ENCODE measurements at regions not wholly inside any gene's neighbourhood (a gene's known extent, or its start where the extent isn't known, plus 50 kb on each side); places are given as distances from the start of the nearest gene placed in this dataset.

- no peak overlapping the region for H2AFZ ChIP-seq
- no peaks in the 10 kb centered on the region for H3K9me3 ChIP-seq (ENCODE audit: low read depth)
- no peaks in the 10 kb centered on the region for H3K27me3 ChIP-seq
- no peak overlapping the region for H3K4me2 ChIP-seq
- no peaks in the 10 kb centered on the region for H3K4me1 ChIP-seq (ENCODE audit: insufficient read depth)
- H3K79me2 ChIP-seq, result no peaks in the 10 kb centered on the region
- peak overlapping the region; percentile 59 for H3K27ac ChIP-seq
- no peak for TF ChIP-seq CTCF (IDR thresholded peaks at IDR 0.05; ENCODE audit: poor library complexity)
- no peak for TF ChIP-seq EZH2 (IDR thresholded peaks at IDR 0.05; ENCODE audit: borderline replicate concordance)
- TF ChIP-seq EZH2phosphoT487 (IDR thresholded peaks at IDR 0.05; ENCODE audit: low read depth, severe bottlenecking, unreplicated experiment), result no peak
- no peaks in the 10 kb centered on the region for H4K20me1 ChIP-seq (ENCODE audit: insufficient read depth, poor library complexity, severe bottlenecking)
- no peak for DNase-seq (ENCODE audit: low spot score)
- no peaks in the 10 kb centered on the region for H3K36me3 ChIP-seq (replicated peaks; ENCODE audit: insufficient read depth, low read depth)
- no peak overlapping the region for H3K4me3 ChIP-seq
- H3K9me2 ChIP-seq (replicated peaks; ENCODE audit: insufficient read depth), result no peaks in the 10 kb centered on the region
- WGBS (ENCODE audit: low lambda C conversion rate, missing lambda C conversion rate), result 78% methylated on average over 3 of the region's 3 CpGs
Observed at GRCh38 chr14:32022938-32023466, 54.1 kb upstream of the ARHGAP5 start.

DNA sequence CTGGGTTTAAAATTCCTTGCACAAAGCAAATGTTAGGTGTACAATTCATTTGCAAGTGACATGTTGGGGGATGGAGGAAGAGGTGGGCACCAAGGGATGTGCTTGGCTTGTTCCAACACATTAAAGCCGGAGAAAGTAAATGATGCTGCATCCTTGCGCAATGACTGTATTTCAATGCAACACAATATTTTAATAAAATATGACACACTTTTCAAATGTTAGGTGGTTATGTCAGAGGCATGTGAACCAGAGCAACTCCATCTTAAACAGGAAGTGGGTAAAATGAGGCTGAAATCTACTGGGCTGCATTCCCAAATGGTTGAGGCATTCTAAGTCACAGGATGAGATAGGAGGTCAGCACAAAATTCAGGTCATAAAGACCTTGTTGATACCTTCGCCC, 53.6 kb upstream of the ARHGAP5 start:
- Histone ChIP-seq H3K27ac (peak overlapping the region; percentile 59), H3K9me2 (replicated peaks; ENCODE audit: insufficient read depth) (no peaks in the 10 kb centered on the region), H3K27me3 (no peaks in the 10 kb centered on the region), H3K9me3 (ENCODE audit: low read depth) (no peaks in the 10 kb centered on the region), H3K36me3 (replicated peaks; ENCODE audit: insufficient read depth, low read depth) (no peaks in the 10 kb centered on the region), H3K79me2 (no peaks in the 10 kb centered on the region), H4K20me1 (ENCODE audit: insufficient read depth, poor library complexity, severe bottlenecking) (no peaks in the 10 kb centered on the region), H2AFZ (no peak overlapping the region), H3K4me2 (no peak overlapping the region), H3K4me3 (no peak overlapping the region), H3K4me1 (ENCODE audit: insufficient read depth) (no peaks in the 10 kb centered on the region)
- WGBS (ENCODE audit: low lambda C conversion rate, missing lambda C conversion rate), result 97% methylated on average over 3 of the region's 3 CpGs
- no peak for DNase-seq (ENCODE audit: low spot score)
- TF ChIP-seq CTCF (IDR thresholded peaks at IDR 0.05; ENCODE audit: poor library complexity), result no peak
- no peak for TF ChIP-seq EZH2 (IDR thresholded peaks at IDR 0.05; ENCODE audit: borderline replicate concordance)
- no peak for TF ChIP-seq EZH2phosphoT487 (IDR thresholded peaks at IDR 0.05; ENCODE audit: low read depth, severe bottlenecking, unreplicated experiment)

DNA sequence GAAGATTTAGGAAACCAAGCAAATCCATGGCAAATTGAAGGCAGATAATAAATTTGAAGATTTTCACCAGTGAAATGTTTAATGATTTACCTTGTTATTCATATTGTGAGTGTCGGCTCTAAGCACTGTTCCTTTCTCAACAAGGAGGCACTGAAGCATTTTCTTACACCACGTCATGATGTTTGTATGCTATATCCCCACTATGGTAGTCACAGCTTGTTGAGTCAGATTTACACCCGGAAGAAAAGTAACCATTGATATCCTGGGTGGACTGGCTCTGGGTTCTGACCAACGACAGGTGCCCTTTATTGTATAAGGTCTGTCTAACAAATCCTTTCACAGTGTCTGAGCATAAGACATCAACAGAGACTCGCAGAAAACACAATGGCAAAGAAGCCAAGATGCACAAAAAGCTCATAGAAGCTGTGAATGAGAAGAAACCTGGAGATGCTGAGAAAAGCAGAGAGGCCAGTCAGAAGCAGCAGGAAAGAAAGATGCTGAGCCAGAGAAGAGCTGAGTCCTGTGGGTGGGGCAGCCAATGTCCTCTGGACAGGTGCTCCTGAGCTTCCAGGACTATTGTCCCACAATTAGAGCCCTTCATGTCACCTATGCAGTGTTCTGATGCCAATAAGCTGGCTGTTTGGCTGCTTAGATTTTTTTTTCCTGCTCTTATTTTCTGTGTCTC, 49.7 kb upstream of the ARHGAP5 start:
- Histone ChIP-seq H3K9me2 (replicated peaks; ENCODE audit: insufficient read depth) (no peaks in the 10 kb centered on the region), H3K4me1 (ENCODE audit: insufficient read depth) (no peaks in the 10 kb centered on the region), H3K27ac (no peak overlapping the region), H4K20me1 (ENCODE audit: insufficient read depth, poor library complexity, severe bottlenecking) (no peaks in the 10 kb centered on the region), H3K36me3 (replicated peaks; ENCODE audit: insufficient read depth, low read depth) (no peaks in the 10 kb centered on the region), H3K4me2 (no peak overlapping the region), H3K79me2 (no peaks in the 10 kb centered on the region), H3K9me3 (ENCODE audit: low read depth) (no peaks in the 10 kb centered on the region), H3K27me3 (no peaks in the 10 kb centered on the region), H3K4me3 (no peak overlapping the region), H2AFZ (no peak overlapping the region)
- TF ChIP-seq EZH2phosphoT487 (IDR thresholded peaks at IDR 0.05; ENCODE audit: low read depth, severe bottlenecking, unreplicated experiment), result no peak
- no peak for TF ChIP-seq CTCF (IDR thresholded peaks at IDR 0.05; ENCODE audit: poor library complexity)
- TF ChIP-seq EZH2 (IDR thresholded peaks at IDR 0.05; ENCODE audit: borderline replicate concordance), result no peak
- no peak for DNase-seq (ENCODE audit: low spot score)
- WGBS (ENCODE audit: low lambda C conversion rate, missing lambda C conversion rate), result 89% methylated on average over 5 of the region's 5 CpGs
